ENCODE measurements at regions not wholly inside any gene's neighbourhood (a gene's known extent, or its start where the extent isn't known, plus 50 kb on each side); places are given as distances from the start of the nearest gene placed in this dataset.

- no peak overlapping the region for H3K27ac Mint-ChIP-seq
- DNase-seq = no peak
Measured at GRCh38 chr2:55782528-55783173, 89.0 kb upstream of the PNPT1 start.

GRCh38 chr2:55781542-55781941, 87.9 kb upstream of the PNPT1 start:
- H3K4me1 Mint-ChIP-seq (ENCODE audit: low read depth) = peaks cover 33% of the 10 kb centered on the region
- no peak overlapping the region for H3K4me3 Mint-ChIP-seq
- H3K36me3 Mint-ChIP-seq (ENCODE audit: low read depth) = peaks cover 5% of the 10 kb centered on the region; the same call in 1 of the 2 replicates

More at GRCh38 chr2:55782528-55783173, 89.0 kb upstream of the PNPT1 start:
- no peaks in the 10 kb centered on the region for H3K9me3 Mint-ChIP-seq
- peaks cover 31% of the 10 kb centered on the region for H3K4me1 Mint-ChIP-seq (ENCODE audit: low read depth)
- H3K4me3 Mint-ChIP-seq = no peak overlapping the region
- TF ChIP-seq CTCF (IDR thresholded peaks at IDR 0.05) = no peak
- H3K27me3 Mint-ChIP-seq (ENCODE audit: insufficient read depth) = no peaks in the 10 kb centered on the region; the same call in 1 of the 2 replicates
- peaks cover 4% of the 10 kb centered on the region; the same call in 1 of the 2 replicates for H3K36me3 Mint-ChIP-seq (ENCODE audit: low read depth)

GRCh38 chr2:55780697-55781096, 87.1 kb upstream of the PNPT1 start:
- H3K4me3 Mint-ChIP-seq = no peak overlapping the region
- no peak overlapping the region for H3K27ac Mint-ChIP-seq
- no peak for TF ChIP-seq CTCF (IDR thresholded peaks at IDR 0.05)

More at GRCh38 chr2:55781542-55781941, 87.9 kb upstream of the PNPT1 start:
- TF ChIP-seq CTCF (IDR thresholded peaks at IDR 0.05) = peak; percentile 32; the same call in 1 of the 2 replicates
- H3K27ac Mint-ChIP-seq = no peak overlapping the region
- no peaks in the 10 kb centered on the region for H3K9me3 Mint-ChIP-seq
- DNase-seq = no peak
- no peaks in the 10 kb centered on the region; the same call in 1 of the 2 replicates for H3K27me3 Mint-ChIP-seq (ENCODE audit: insufficient read depth)

GRCh38 chr2:55779459-55780421, 86.1 kb upstream of the PNPT1 start:
- peak; percentile 84 for DNase-seq
- peak overlapping the region; percentile 63 for H3K27ac Mint-ChIP-seq
- H3K4me3 Mint-ChIP-seq = peak overlapping the region; percentile 58
- no peak for TF ChIP-seq CTCF (IDR thresholded peaks at IDR 0.05)
- H3K27me3 Mint-ChIP-seq (ENCODE audit: insufficient read depth) = no peaks in the 10 kb centered on the region
- H3K9me3 Mint-ChIP-seq = peaks cover 3% of the 10 kb centered on the region
- H3K36me3 Mint-ChIP-seq (ENCODE audit: low read depth) = peaks cover 10% of the 10 kb centered on the region
- peaks cover 40% of the 10 kb centered on the region for H3K4me1 Mint-ChIP-seq (ENCODE audit: low read depth)

More at GRCh38 chr2:55780697-55781096, 87.1 kb upstream of the PNPT1 start:
- Mint-ChIP-seq H3K4me1 (ENCODE audit: low read depth) (peaks cover 33% of the 10 kb centered on the region), H3K27me3 (ENCODE audit: insufficient read depth) (no peaks in the 10 kb centered on the region; the same call in 1 of the 2 replicates), H3K9me3 (no peaks in the 10 kb centered on the region), H3K36me3 (ENCODE audit: low read depth) (peaks cover 5% of the 10 kb centered on the region; the same call in 1 of the 2 replicates)
- DNase-seq = no peak

- Mint-ChIP-seq H3K36me3 (ENCODE audit: low read depth) (peaks cover 12% of the 10 kb centered on the region), H3K27me3 (ENCODE audit: insufficient read depth) (no peaks in the 10 kb centered on the region), H3K9me3 (peaks cover 5% of the 10 kb centered on the region), H3K4me1 (ENCODE audit: low read depth) (peaks cover 54% of the 10 kb centered on the region), H3K4me3 (no peak overlapping the region), H3K27ac (no peak overlapping the region)
- no peak for TF ChIP-seq CTCF (IDR thresholded peaks at IDR 0.05)
- no peak for DNase-seq
Measured at GRCh38 chr2:55776966-55777365, 83.3 kb upstream of the PNPT1 start.
